Mesothelial cell of epicardium (in vitro differentiated cells): ENCODE measurements at regions not wholly inside any gene's neighbourhood (a gene's known extent, or its start where the extent isn't known, plus 50 kb on each side); places are given as distances from the start of the nearest gene placed in this dataset.

Experiments used
- DNase-seq, 2 experiments: peaks; one replicate each; pipeline ENCODE4 v3.0.0; 2021; ENCODE audit warnings: low spot score in 2 of 2; ENCODE audit not compliant: unreplicated experiment in 2 of 2
- H3K27ac Mint-ChIP-seq: 2 replicates; pipeline ENCODE4 v1.8.0; 2021; ENCODE audit warnings: mixed read lengths
- H3K27me3 Mint-ChIP-seq: 2 replicates; pipeline ENCODE4 v1.8.0; 2021; ENCODE audit warnings: low read depth, mixed read lengths
- H3K36me3 Mint-ChIP-seq: 2 replicates; pipeline ENCODE4 v1.8.0; 2021; ENCODE audit warnings: mixed read lengths
- H3K4me1 Mint-ChIP-seq: 2 replicates; pipeline ENCODE4 v1.8.0; 2021; ENCODE audit warnings: mixed read lengths
- H3K4me3 Mint-ChIP-seq: 2 replicates; pipeline ENCODE4 v1.8.0; 2021; ENCODE audit warnings: mild to moderate bottlenecking, moderate library complexity, mixed read lengths
- H3K9me3 Mint-ChIP-seq: 2 replicates; pipeline ENCODE4 v1.8.0; 2021; ENCODE audit warnings: mixed read lengths
- TF ChIP-seq, protein P1 (sequence below): fragments of 200-600 bp; sonication (generic); IDR thresholded peaks from one replicate; pipeline ENCODE4 v1.5.0; 2021; ENCODE audit warnings: antibody characterized with exemption; ENCODE audit not compliant: unreplicated experiment

DNA sequence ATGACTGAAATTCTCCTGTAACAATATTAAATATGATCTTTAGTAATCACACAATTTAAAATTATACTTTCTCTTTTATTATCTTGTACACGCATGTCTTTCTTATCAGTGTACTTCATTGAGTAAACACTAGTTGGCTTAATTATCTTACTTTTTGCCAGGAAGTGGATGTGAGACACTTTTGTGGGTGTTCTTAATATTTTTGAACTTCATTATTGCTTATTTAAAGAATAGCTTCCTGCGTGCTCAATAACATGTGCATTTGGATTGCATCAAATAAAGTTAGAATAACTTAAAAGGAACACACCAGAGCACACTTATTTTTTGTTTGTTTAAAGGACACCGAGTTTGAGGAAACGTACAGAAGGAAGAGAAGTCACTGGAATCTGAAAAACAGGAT lies 128.5 kb upstream of the VEGFC start:
- Mint-ChIP-seq H3K9me3 (peaks cover 9% of the 10 kb centered on the region), H3K4me1 (no peaks in the 10 kb centered on the region), H3K27me3 (no peaks in the 10 kb centered on the region), H3K4me3 (no peak overlapping the region), H3K36me3 (no peaks in the 10 kb centered on the region), H3K27ac (no peak overlapping the region)
- DNase-seq = no peak
- TF ChIP-seq, protein P1, sequence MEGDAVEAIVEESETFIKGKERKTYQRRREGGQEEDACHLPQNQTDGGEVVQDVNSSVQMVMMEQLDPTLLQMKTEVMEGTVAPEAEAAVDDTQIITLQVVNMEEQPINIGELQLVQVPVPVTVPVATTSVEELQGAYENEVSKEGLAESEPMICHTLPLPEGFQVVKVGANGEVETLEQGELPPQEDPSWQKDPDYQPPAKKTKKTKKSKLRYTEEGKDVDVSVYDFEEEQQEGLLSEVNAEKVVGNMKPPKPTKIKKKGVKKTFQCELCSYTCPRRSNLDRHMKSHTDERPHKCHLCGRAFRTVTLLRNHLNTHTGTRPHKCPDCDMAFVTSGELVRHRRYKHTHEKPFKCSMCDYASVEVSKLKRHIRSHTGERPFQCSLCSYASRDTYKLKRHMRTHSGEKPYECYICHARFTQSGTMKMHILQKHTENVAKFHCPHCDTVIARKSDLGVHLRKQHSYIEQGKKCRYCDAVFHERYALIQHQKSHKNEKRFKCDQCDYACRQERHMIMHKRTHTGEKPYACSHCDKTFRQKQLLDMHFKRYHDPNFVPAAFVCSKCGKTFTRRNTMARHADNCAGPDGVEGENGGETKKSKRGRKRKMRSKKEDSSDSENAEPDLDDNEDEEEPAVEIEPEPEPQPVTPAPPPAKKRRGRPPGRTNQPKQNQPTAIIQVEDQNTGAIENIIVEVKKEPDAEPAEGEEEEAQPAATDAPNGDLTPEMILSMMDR = no peak

DNA sequence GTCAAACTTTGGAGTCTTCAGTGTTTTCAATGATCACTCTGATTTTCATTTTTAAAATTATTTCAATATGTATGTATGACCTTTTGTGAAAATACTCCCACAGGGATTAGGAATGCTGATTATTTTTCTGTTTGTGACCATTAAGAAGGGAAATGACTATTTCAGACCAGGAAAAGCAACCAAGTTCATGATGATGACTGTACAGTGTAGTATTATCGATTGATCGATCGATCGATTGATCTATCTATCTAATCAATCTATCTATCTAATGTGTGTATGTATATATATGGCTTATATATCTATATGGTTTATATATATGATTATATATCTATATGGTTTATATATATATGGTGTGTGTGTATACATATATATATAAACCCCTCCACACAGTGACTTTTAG lies 131.5 kb upstream of the VEGFC start:
- H3K27me3 Mint-ChIP-seq = no peaks in the 10 kb centered on the region
- no peak for DNase-seq
- no peak overlapping the region for H3K27ac Mint-ChIP-seq
- no peaks in the 10 kb centered on the region for H3K9me3 Mint-ChIP-seq
- no peaks in the 10 kb centered on the region for H3K36me3 Mint-ChIP-seq
- no peak overlapping the region for H3K4me3 Mint-ChIP-seq
- TF ChIP-seq, protein P1 = no peak
- peaks cover 4% of the 10 kb centered on the region for H3K4me1 Mint-ChIP-seq

DNA sequence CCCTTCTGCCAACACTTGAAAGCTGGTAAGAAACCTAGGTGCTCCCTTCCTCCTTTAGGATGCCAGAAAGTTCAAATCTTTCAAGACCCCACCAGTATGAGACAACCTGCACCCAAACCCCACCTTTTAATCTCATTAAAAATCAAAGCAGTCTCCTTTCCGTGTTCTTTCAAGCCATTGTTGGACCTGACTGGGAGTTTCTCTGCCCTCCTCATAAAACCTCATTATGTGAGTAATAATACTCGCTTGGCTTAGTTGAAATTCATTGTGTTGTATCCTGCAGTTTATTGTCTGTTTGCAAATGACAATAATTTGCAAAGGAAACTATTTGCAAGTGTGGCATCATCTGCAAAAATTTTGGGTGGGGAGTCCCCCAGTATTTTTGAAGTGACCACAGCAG lies 133.2 kb upstream of the VEGFC start:
- peaks cover 4% of the 10 kb centered on the region for H3K4me1 Mint-ChIP-seq
- DNase-seq = no peak
- TF ChIP-seq, protein P1 = no peak
- no peak overlapping the region for H3K27ac Mint-ChIP-seq
- no peak overlapping the region for H3K4me3 Mint-ChIP-seq
- no peaks in the 10 kb centered on the region for H3K36me3 Mint-ChIP-seq
- no peaks in the 10 kb centered on the region for H3K27me3 Mint-ChIP-seq
- H3K9me3 Mint-ChIP-seq = no peaks in the 10 kb centered on the region

DNA sequence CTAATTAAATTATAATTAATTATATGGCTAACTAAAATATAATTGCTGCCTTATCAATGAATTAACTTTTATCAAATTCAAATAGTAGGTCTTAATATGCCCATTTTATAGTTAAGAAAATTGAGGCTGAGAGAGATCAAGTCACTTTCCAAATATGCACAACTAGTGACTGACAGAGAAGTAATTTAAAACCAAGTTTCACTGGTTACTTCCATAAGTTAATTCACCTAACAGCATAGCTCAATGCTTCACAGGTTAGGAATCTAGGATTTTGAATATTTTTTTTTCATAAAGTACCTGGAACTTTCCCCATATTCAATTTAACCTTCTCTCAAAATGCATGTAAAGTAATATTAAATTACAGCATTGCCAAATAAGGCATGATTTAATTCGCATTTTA lies 134.4 kb upstream of the VEGFC start:
- Mint-ChIP-seq H3K27me3 (no peaks in the 10 kb centered on the region), H3K9me3 (no peaks in the 10 kb centered on the region), H3K36me3 (no peaks in the 10 kb centered on the region), H3K4me1 (peaks cover 4% of the 10 kb centered on the region), H3K27ac (no peak overlapping the region), H3K4me3 (no peak overlapping the region)
- DNase-seq = no peak
- TF ChIP-seq, protein P1 = no peak

DNA sequence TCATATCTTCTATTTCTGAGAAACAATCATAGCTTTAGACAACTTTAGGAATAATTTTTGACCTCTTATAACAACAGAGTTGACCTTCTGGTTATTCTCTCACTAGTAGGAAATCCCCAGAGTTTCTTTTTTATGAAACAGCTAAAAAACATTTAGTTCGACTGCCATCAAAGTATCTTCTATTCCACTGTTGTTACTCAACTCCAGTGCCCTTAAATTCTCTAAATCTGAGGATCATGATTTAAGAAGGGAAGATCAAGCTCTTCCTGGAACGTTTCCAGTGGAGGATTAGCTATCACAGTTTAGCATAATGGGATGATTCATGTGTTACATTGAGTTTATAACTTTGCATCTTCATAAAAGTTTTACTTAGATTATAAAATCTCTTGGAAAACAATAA lies 134.9 kb upstream of the VEGFC start:
- H3K27me3 Mint-ChIP-seq = no peaks in the 10 kb centered on the region
- H3K4me1 Mint-ChIP-seq = peaks cover 4% of the 10 kb centered on the region
- no peak overlapping the region for H3K27ac Mint-ChIP-seq
- no peaks in the 10 kb centered on the region for H3K9me3 Mint-ChIP-seq
- DNase-seq = no peak
- H3K4me3 Mint-ChIP-seq = no peak overlapping the region
- H3K36me3 Mint-ChIP-seq = no peaks in the 10 kb centered on the region
- TF ChIP-seq, protein P1 = no peak

DNA sequence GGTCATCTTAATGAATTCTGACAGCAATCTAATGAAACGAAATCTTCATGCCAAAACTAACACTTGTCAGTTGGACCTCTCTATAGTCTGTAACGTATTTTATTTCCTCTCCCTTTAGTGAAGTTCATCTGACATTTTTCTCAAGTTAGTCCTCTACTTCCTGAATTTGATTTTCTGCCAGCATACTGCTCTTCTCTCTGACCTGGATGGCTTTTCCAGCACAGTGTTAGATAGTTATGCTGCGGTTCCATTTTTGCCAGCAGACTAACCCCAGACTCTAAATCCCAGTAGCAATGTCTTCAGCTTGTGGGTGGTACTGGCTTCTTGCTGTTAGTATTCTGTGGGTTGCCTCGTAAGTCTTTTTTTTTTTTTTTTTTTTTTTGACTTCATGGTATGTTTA lies 146.7 kb upstream of the VEGFC start:
- Mint-ChIP-seq H3K27me3 (peaks cover 1% of the 10 kb centered on the region), H3K27ac (no peak overlapping the region), H3K9me3 (peaks cover 3% of the 10 kb centered on the region), H3K4me1 (peaks cover 10% of the 10 kb centered on the region), H3K36me3 (no peaks in the 10 kb centered on the region), H3K4me3 (no peak overlapping the region)
- DNase-seq = no peak
- TF ChIP-seq, protein P1 = no peak
